A549 (cell line): ENCODE measurements at regions not wholly inside any gene's neighbourhood (a gene's known extent, or its start where the extent isn't known, plus 50 kb on each side); places are given as distances from the start of the nearest gene placed in this dataset.

Experiments used
- BHLHE40 ChIP-seq: IDR thresholded peaks from 2 replicates; pipeline ENCODE4 v1.6.1; 2012; ENCODE audit warnings: low read depth, low read length, inconsistent platforms
- CBX2 ChIP-seq: fragments of 200-600 bp; sonication (generic); IDR thresholded peaks from 2 replicates; pipeline ENCODE4 v1.6.1; 2016; ENCODE audit warnings: low read depth, mild to moderate bottlenecking, borderline replicate concordance
- CTCF ChIP-seq: fragments of >200 bp; sonication (Bioruptor Twin); formaldehyde crosslinking; IDR thresholded peaks from 3 replicates; pipeline ENCODE4 v1.5.1; 2016
- EHMT2 ChIP-seq: fragments of 200-600 bp; sonication (generic); IDR thresholded peaks from 2 replicates; pipeline ENCODE4 v1.6.1; 2016; ENCODE audit warnings: antibody characterized with exemption, low read depth, mild to moderate bottlenecking, moderate library complexity
- EP300 ChIP-seq, 2 experiments: fragments of >200 bp; sonication (Bioruptor Twin); formaldehyde crosslinking; IDR thresholded peaks; 2 replicates in 1 of 2; 3 replicates in 1 of 2; pipeline ENCODE4 v1.6.1; 2016 to 2017
- KDM1A ChIP-seq: fragments of 200-600 bp; sonication (generic); IDR thresholded peaks from 2 replicates; pipeline ENCODE4 v1.6.1; 2016; ENCODE audit warnings: low read depth, mild to moderate bottlenecking
- PHF8 ChIP-seq: fragments of 200-600 bp; sonication (generic); IDR thresholded peaks from 2 replicates; pipeline ENCODE4 v1.6.1; 2016; ENCODE audit warnings: low read depth, mild to moderate bottlenecking, antibody characterized with exemption, moderate library complexity, borderline replicate concordance
- RAD21 ChIP-seq, 2 experiments: fragments of >200 bp in 1 of 2; sonication (Bioruptor Twin) in 1 of 2; formaldehyde crosslinking in 1 of 2; IDR thresholded peaks in 1 of 2; conservative IDR thresholded peaks in 1 of 2; 2 replicates in 1 of 2; 3 replicates in 1 of 2; pipeline ENCODE4 v1.6.1; 2012 to 2018; ENCODE audit warnings: inconsistent platforms in 1 of 2
- RNF2 ChIP-seq: fragments of 200-600 bp; sonication (generic); IDR thresholded peaks from 2 replicates; pipeline ENCODE4 v1.6.1; 2016; ENCODE audit warnings: low read depth, mild to moderate bottlenecking, antibody characterized with exemption, moderate library complexity, borderline replicate concordance
- SREBF2 ChIP-seq: fragments of 450-650 bp; IDR thresholded peaks from 2 replicates; pipeline ENCODE4 v1.6.1; 2014; ENCODE audit warnings: mild to moderate bottlenecking, moderate library complexity
- USF2 ChIP-seq: fragments of 450-650 bp; IDR thresholded peaks from 2 replicates; pipeline ENCODE4 v1.6.1; 2014; ENCODE audit warnings: antibody characterized with exemption
- TF ChIP-seq, protein P1 (sequence below): fragments of >200 bp; sonication (Bioruptor Twin); formaldehyde crosslinking; IDR thresholded peaks from 3 replicates; pipeline ENCODE4 v1.6.1; 2016

- TF ChIP-seq RNF2 (no peak), USF2 (no peak), CTCF (peak; percentile 61), RAD21 (conservative IDR thresholded peaks at IDR 0.05 in 1 of 2, IDR thresholded peaks at IDR 0.05 in 1 of 2) (peak; percentile 39 to 46; a peak in 4 of 5 replicates), SREBF2 (no peak), EHMT2 (no peak), KDM1A (no peak), PHF8 (no peak), BHLHE40 (no peak), EP300 (IDR thresholded peaks at IDR 0.05) (no peak), CBX2 (no peak)
- TF ChIP-seq, protein P1, sequence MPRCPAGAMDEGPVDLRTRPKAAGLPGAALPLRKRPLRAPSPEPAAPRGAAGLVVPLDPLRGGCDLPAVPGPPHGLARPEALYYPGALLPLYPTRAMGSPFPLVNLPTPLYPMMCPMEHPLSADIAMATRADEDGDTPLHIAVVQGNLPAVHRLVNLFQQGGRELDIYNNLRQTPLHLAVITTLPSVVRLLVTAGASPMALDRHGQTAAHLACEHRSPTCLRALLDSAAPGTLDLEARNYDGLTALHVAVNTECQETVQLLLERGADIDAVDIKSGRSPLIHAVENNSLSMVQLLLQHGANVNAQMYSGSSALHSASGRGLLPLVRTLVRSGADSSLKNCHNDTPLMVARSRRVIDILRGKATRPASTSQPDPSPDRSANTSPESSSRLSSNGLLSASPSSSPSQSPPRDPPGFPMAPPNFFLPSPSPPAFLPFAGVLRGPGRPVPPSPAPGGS, result no peak
These were observed 395.3 kb downstream of the CD109 start for GRCh38 chr6:74091136-74091793.
